ENCODE measurements at regions not wholly inside any gene's neighbourhood (a gene's known extent, or its start where the extent isn't known, plus 50 kb on each side); places are given as distances from the start of the nearest gene placed in this dataset.

GRCh38 chr2:121860033-121860757 lies 104.7 kb downstream of the TSN start:
- Histone ChIP-seq H4K20me1 (ENCODE audit: control insufficient read depth, insufficient read depth, low read depth, low read length) (no peaks in the 10 kb centered on the region), H3K9me2 (replicated peaks; ENCODE audit: control insufficient read depth, low read length) (no peaks in the 10 kb centered on the region), H3K4me2 (ENCODE audit: low read length) (no peak overlapping the region), H3K4me1 (ENCODE audit: control insufficient read depth, low read length) (no peaks in the 10 kb centered on the region), H3K9me3 (ENCODE audit: control insufficient read depth, insufficient read depth, low read length) (no peaks in the 10 kb centered on the region), H3K4me3 (ENCODE audit: low read length) (no peak overlapping the region), H3K36me3 (ENCODE audit: control insufficient read depth, low read length) (no peaks in the 10 kb centered on the region), H3K79me2 (ENCODE audit: control insufficient read depth, low read length) (no peaks in the 10 kb centered on the region), H3F3A (ENCODE audit: control insufficient read depth, insufficient read depth) (no peaks in the 10 kb centered on the region), H3K27ac (ENCODE audit: low read depth, low read length) (no peak overlapping the region), H3K27me3 (ENCODE audit: control insufficient read depth, low read length) (no peaks in the 10 kb centered on the region)
- no peak for TF ChIP-seq CTCF (IDR thresholded peaks at IDR 0.05; ENCODE audit: low read depth, low read length, poor library complexity, severe bottlenecking)
- TF ChIP-seq EZH2phosphoT487 (IDR thresholded peaks at IDR 0.05; ENCODE audit: borderline replicate concordance, low read length), result no peak

GRCh38 chr2:121860758-121861227 lies 105.3 kb downstream of the TSN start:
- Histone ChIP-seq H3K9me2 (replicated peaks; ENCODE audit: control insufficient read depth, low read length) (no peaks in the 10 kb centered on the region), H3K9me3 (ENCODE audit: control insufficient read depth, insufficient read depth, low read length) (no peaks in the 10 kb centered on the region), H3K27ac (ENCODE audit: low read depth, low read length) (no peak overlapping the region), H3K36me3 (ENCODE audit: control insufficient read depth, low read length) (no peaks in the 10 kb centered on the region), H3F3A (ENCODE audit: control insufficient read depth, insufficient read depth) (no peaks in the 10 kb centered on the region), H3K27me3 (ENCODE audit: control insufficient read depth, low read length) (no peaks in the 10 kb centered on the region), H3K4me2 (ENCODE audit: low read length) (no peak overlapping the region), H3K4me3 (ENCODE audit: low read length) (no peak overlapping the region), H3K79me2 (ENCODE audit: control insufficient read depth, low read length) (no peaks in the 10 kb centered on the region), H4K20me1 (ENCODE audit: control insufficient read depth, insufficient read depth, low read depth, low read length) (no peaks in the 10 kb centered on the region), H3K4me1 (ENCODE audit: control insufficient read depth, low read length) (no peaks in the 10 kb centered on the region)
- TF ChIP-seq CTCF (IDR thresholded peaks at IDR 0.05; ENCODE audit: low read depth, low read length, poor library complexity, severe bottlenecking) (no peak), EZH2phosphoT487 (IDR thresholded peaks at IDR 0.05; ENCODE audit: borderline replicate concordance, low read length) (no peak)

- Histone ChIP-seq H3K79me2 (ENCODE audit: control insufficient read depth, low read length) (no peaks in the 10 kb centered on the region), H3K4me2 (ENCODE audit: low read length) (no peak overlapping the region), H3K27ac (ENCODE audit: low read depth, low read length) (no peak overlapping the region), H3F3A (ENCODE audit: control insufficient read depth, insufficient read depth) (no peaks in the 10 kb centered on the region), H3K36me3 (ENCODE audit: control insufficient read depth, low read length) (no peaks in the 10 kb centered on the region), H3K4me1 (ENCODE audit: control insufficient read depth, low read length) (no peaks in the 10 kb centered on the region), H4K20me1 (ENCODE audit: control insufficient read depth, insufficient read depth, low read depth, low read length) (no peaks in the 10 kb centered on the region), H3K4me3 (ENCODE audit: low read length) (no peak overlapping the region), H3K9me2 (replicated peaks; ENCODE audit: control insufficient read depth, low read length) (no peaks in the 10 kb centered on the region), H3K9me3 (ENCODE audit: control insufficient read depth, insufficient read depth, low read length) (no peaks in the 10 kb centered on the region), H3K27me3 (ENCODE audit: control insufficient read depth, low read length) (no peaks in the 10 kb centered on the region)
- no peak for TF ChIP-seq CTCF (IDR thresholded peaks at IDR 0.05; ENCODE audit: low read depth, low read length, poor library complexity, severe bottlenecking)
- no peak for TF ChIP-seq EZH2phosphoT487 (IDR thresholded peaks at IDR 0.05; ENCODE audit: borderline replicate concordance, low read length)
Measured at GRCh38 chr2:121862286-121862685, 106.8 kb downstream of the TSN start.
